H9 (cell line): ENCODE measurements at regions not wholly inside any gene's neighbourhood (a gene's known extent, or its start where the extent isn't known, plus 50 kb on each side); places are given as distances from the start of the nearest gene placed in this dataset.

Experiments used
- DNase-seq: peaks from one replicate; pipeline ENCODE4 v3.0.0-alpha.2; 2017
- H2AFZ ChIP-seq: one replicate; pipeline ENCODE4 v1.6.1; 2013; ENCODE audit warnings: mild to moderate bottlenecking, low read length, control low read depth, moderate library complexity
- H2AK5ac ChIP-seq: 2 replicates; pipeline ENCODE4 v1.6.1; 2013; ENCODE audit warnings: low read length, control low read depth, mixed read lengths; ENCODE audit not compliant: insufficient read length
- H2BK120ac ChIP-seq: one replicate; pipeline ENCODE4 v1.6.1; 2013; ENCODE audit warnings: low read depth, mild to moderate bottlenecking, low read length, control low read depth, inconsistent platforms; ENCODE audit not compliant: poor library complexity, severe bottlenecking
- H2BK12ac ChIP-seq: 2 replicates; pipeline ENCODE4 v1.6.1; 2013; ENCODE audit warnings: low read length, control low read depth, mixed read lengths, low read depth; ENCODE audit not compliant: insufficient read length
- H2BK15ac ChIP-seq: 2 replicates; pipeline ENCODE4 v1.6.1; 2013; ENCODE audit warnings: low read depth, low read length, control low read depth
- H2BK20ac ChIP-seq: one replicate; pipeline ENCODE4 v1.6.1; 2013; ENCODE audit warnings: low read depth, mild to moderate bottlenecking, low read length, control low read depth, inconsistent platforms; ENCODE audit not compliant: poor library complexity, severe bottlenecking
- H2BK5ac ChIP-seq: 2 replicates; pipeline ENCODE4 v1.6.1; 2013; ENCODE audit warnings: low read length, control low read depth, mixed read lengths; ENCODE audit not compliant: insufficient read length
- H3K14ac ChIP-seq: 2 replicates; pipeline ENCODE4 v1.6.1; 2013; ENCODE audit warnings: low read length, control low read depth; ENCODE audit not compliant: insufficient read depth
- H3K18ac ChIP-seq: 2 replicates; pipeline ENCODE4 v1.6.1; 2013; ENCODE audit warnings: low read depth, mild to moderate bottlenecking, mixed read lengths, low read length, control low read depth; ENCODE audit not compliant: insufficient read length
- H3K23ac ChIP-seq: 2 replicates; pipeline ENCODE4 v1.6.1; 2013; ENCODE audit warnings: low read length, control low read depth, mixed read lengths, low read depth; ENCODE audit not compliant: insufficient read length
- H3K23me2 ChIP-seq: 2 replicates; pipeline ENCODE4 v1.6.1; 2013; ENCODE audit warnings: low read depth, mild to moderate bottlenecking, mixed read lengths, low read length, control low read depth; ENCODE audit not compliant: insufficient read length, poor library complexity, severe bottlenecking
- H3K27ac ChIP-seq: 2 replicates; pipeline ENCODE4 v1.5.1; 2013; ENCODE audit warnings: low read length, control low read depth, mixed read lengths, low read depth; ENCODE audit not compliant: insufficient read length
- H3K27me3 ChIP-seq: 2 replicates; pipeline ENCODE4 v1.6.1; 2013; ENCODE audit warnings: low read length, control low read depth, inconsistent platforms; ENCODE audit not compliant: insufficient read depth
- H3K4ac ChIP-seq: 2 replicates; pipeline ENCODE4 v1.6.1; 2013; ENCODE audit warnings: low read depth, mild to moderate bottlenecking, control low read depth, inconsistent platforms, low read length, moderate library complexity
- H3K4me1 ChIP-seq: 2 replicates; pipeline ENCODE4 v1.6.1; 2013; ENCODE audit warnings: low read length, control low read depth, inconsistent platforms; ENCODE audit not compliant: insufficient read depth
- H3K4me2 ChIP-seq: 2 replicates; pipeline ENCODE4 v1.6.1; 2013; ENCODE audit warnings: low read length, control low read depth, mixed read lengths; ENCODE audit not compliant: insufficient read length, insufficient read depth
- H3K56ac ChIP-seq: 2 replicates; pipeline ENCODE4 v1.6.1; 2013; ENCODE audit warnings: low read depth, mild to moderate bottlenecking, mixed read lengths, low read length, control low read depth; ENCODE audit not compliant: insufficient read length
- H3K79me1 ChIP-seq: 2 replicates; pipeline ENCODE4 v1.6.1; 2013; ENCODE audit warnings: low read depth, mild to moderate bottlenecking, moderate library complexity, low read length, control low read depth, inconsistent platforms; ENCODE audit not compliant: insufficient read depth, poor library complexity, severe bottlenecking
- H3K79me2 ChIP-seq: 2 replicates; pipeline ENCODE4 v1.6.1; 2013; ENCODE audit warnings: low read length, control low read depth, inconsistent platforms; ENCODE audit not compliant: insufficient read depth
- H3K9ac ChIP-seq: 2 replicates; pipeline ENCODE4 v1.6.1; 2013; ENCODE audit warnings: low read length, control low read depth, mixed read lengths; ENCODE audit not compliant: insufficient read length; ENCODE audit errors: extremely low read depth
- H3K9me3 ChIP-seq: one replicate; pipeline ENCODE4 v1.6.1; 2013; ENCODE audit warnings: low read depth, low read length, inconsistent platforms; ENCODE audit not compliant: control insufficient read depth
- H3T11ph ChIP-seq: one replicate; pipeline ENCODE4 v1.6.1; 2013; ENCODE audit warnings: mild to moderate bottlenecking, low read length, control low read depth, inconsistent platforms
- H4K20me1 ChIP-seq: one replicate; pipeline ENCODE4 v1.6.1; 2013; ENCODE audit not compliant: control insufficient read depth, insufficient read length, insufficient read depth
- H4K5ac ChIP-seq: 2 replicates; pipeline ENCODE4 v1.6.1; 2013; ENCODE audit warnings: low read depth, mild to moderate bottlenecking, mixed read lengths, low read length, control low read depth; ENCODE audit not compliant: insufficient read length
- H4K8ac ChIP-seq: replicated peaks from 2 replicates; pipeline ENCODE4 v1.6.1; 2013; ENCODE audit warnings: low read length, control low read depth, mixed read lengths, low read depth; ENCODE audit not compliant: insufficient read length
- H4K91ac ChIP-seq: 2 replicates; pipeline ENCODE4 v1.6.1; 2013; ENCODE audit warnings: low read depth, mild to moderate bottlenecking, moderate library complexity, mixed read lengths, low read length, control low read depth; ENCODE audit not compliant: insufficient read length
- H3K27ac Mint-ChIP-seq, 3 experiments: 2 replicates in 2 of 3; 3 replicates in 1 of 3; pipeline ENCODE4 v1.8.0; 2020 to 2021; ENCODE audit warnings: mixed read lengths in 3 of 3, mild to moderate bottlenecking in 1 of 3, moderate library complexity in 1 of 3
- H3K27me3 Mint-ChIP-seq: 2 replicates; pipeline ENCODE4 v1.8.0; 2021; ENCODE audit warnings: low read depth, mild to moderate bottlenecking, moderate library complexity, mixed read lengths
- H3K36me3 Mint-ChIP-seq, 3 experiments: 2 replicates in 2 of 3; 3 replicates in 1 of 3; pipeline ENCODE4 v1.8.0; 2020 to 2021; ENCODE audit warnings: low read depth in 3 of 3, mixed read lengths in 3 of 3; ENCODE audit not compliant: insufficient read depth in 1 of 3
- H3K4me1 Mint-ChIP-seq, 2 experiments: 2 replicates each; pipeline ENCODE4 v1.8.0; 2020; ENCODE audit warnings: mixed read lengths in 2 of 2
- H3K4me3 Mint-ChIP-seq, 2 experiments: 2 replicates in 1 of 2; 3 replicates in 1 of 2; pipeline ENCODE4 v1.8.0; 2020 to 2021; ENCODE audit warnings: mild to moderate bottlenecking in 2 of 2, mixed read lengths in 2 of 2, moderate library complexity in 1 of 2
- H3K9me3 Mint-ChIP-seq, 2 experiments: 2 replicates in 1 of 2; 3 replicates in 1 of 2; pipeline ENCODE4 v1.8.0; 2020; ENCODE audit warnings: mild to moderate bottlenecking in 2 of 2, mixed read lengths in 2 of 2, moderate library complexity in 1 of 2
- CTCF ChIP-seq: fragments of 200-600 bp; sonication (generic); conservative IDR thresholded peaks from 3 replicates; pipeline ENCODE4 v1.8.0; 2021; ENCODE audit warnings: antibody characterized with exemption, mild to moderate bottlenecking
- WGBS: extraction: QIAGEN DNeasy Blood & Tissue Kit; methylation state at CpG from one replicate; pipeline ENCODE4 v1.1.7; 2013; ENCODE audit warnings: missing lambda C conversion rate, low lambda C conversion rate, mixed read lengths; ENCODE audit not compliant: insufficient read length; ENCODE audit errors: extremely low coverage; 5-methylcytosine and 5-hydroxymethylcytosine counted together

- H3K27ac ChIP-seq, result no peak overlapping the region
Measured at GRCh38 chr11:34749666-34750659, 129.1 kb downstream of the EHF start.

More at GRCh38 chr11:34749666-34750659, 129.1 kb downstream of the EHF start:
- H2BK20ac ChIP-seq, result no peak overlapping the region
- no CpG with 5 or more reads among the region's 8 CpGs for WGBS
- H3K79me2 ChIP-seq, result no peaks in the 10 kb centered on the region
- no peaks in the 10 kb centered on the region for H3K23me2 ChIP-seq
- no peak overlapping the region for H3K4me3 Mint-ChIP-seq
- no peak overlapping the region for H4K5ac ChIP-seq
- H3K14ac ChIP-seq, result no peak overlapping the region
- no peak overlapping the region for H2BK120ac ChIP-seq
- H3K18ac ChIP-seq, result no peak overlapping the region
- H3K23ac ChIP-seq, result no peak overlapping the region
- H2AFZ ChIP-seq, result no peak overlapping the region
- no peak overlapping the region for H2BK12ac ChIP-seq
- H3K9me3 Mint-ChIP-seq, result no peaks in the 10 kb centered on the region
- H3K27ac Mint-ChIP-seq, result no peak overlapping the region; a peak in 2 of 7 replicates
- H3K4me2 ChIP-seq, result no peak overlapping the region
- H2BK5ac ChIP-seq, result no peak overlapping the region
- H4K91ac ChIP-seq, result no peak overlapping the region
- H2BK15ac ChIP-seq, result no peak overlapping the region
- no peak overlapping the region for H4K8ac ChIP-seq
- no peaks in the 10 kb centered on the region for H3K79me1 ChIP-seq
- H3K27me3 ChIP-seq, result no peaks in the 10 kb centered on the region
- no peak overlapping the region for H3K4ac ChIP-seq
- no peaks in the 10 kb centered on the region; the same call in 1 of the 2 replicates for H3K27me3 Mint-ChIP-seq
- peaks cover 0 to 2% (median 0%) of the 10 kb centered on the region in 3 experiments; a peak in 3 of 7 replicates for H3K36me3 Mint-ChIP-seq
- H3K4me1 Mint-ChIP-seq, result no peaks in the 10 kb centered on the region
- no peaks in the 10 kb centered on the region for H3K9me3 ChIP-seq
- DNase-seq, result no peak
- no peaks in the 10 kb centered on the region for H4K20me1 ChIP-seq
- no peak overlapping the region for H3T11ph ChIP-seq
- TF ChIP-seq CTCF, result no peak
- H3K56ac ChIP-seq, result no peak overlapping the region
- no peaks in the 10 kb centered on the region for H3K4me1 ChIP-seq
- no peak overlapping the region for H2AK5ac ChIP-seq
- H3K9ac ChIP-seq, result no peak overlapping the region
